HepG2 (cell line): ENCODE measurements at regions not wholly inside any gene's neighbourhood (a gene's known extent, or its start where the extent isn't known, plus 50 kb on each side); places are given as distances from the start of the nearest gene placed in this dataset.

Source experiments
- ATAC-seq: fragments of 200-7000 bp; cut with Tn5 transposase; 3 replicates; pipeline ENCODE4 v1.9.1; 2020; ENCODE audit warnings: mild to moderate bottlenecking, moderate library complexity
- BruUV-seq: library from RNA; stranded (reverse); fragments of 400-500 nt; replicated peaks from 2 replicates; lab custom pipeline; 2021; lab: Mats Ljungman, UMichigan
- CTCF ChIA-PET: fragments of 300-600 bp; formaldehyde crosslinking; extraction: SDS; loops from one replicate; lab custom pipeline; 2021; ENCODE audit warnings: low total read pairs, inconsistent platforms, low intra/inter-chr PET ratio; lab: Yijun Ruan, JAX
- POLR2A ChIA-PET: fragments of 350-600 bp; sonication (Branson Sonifier 250); formaldehyde crosslinking; loops from one replicate; lab custom pipeline; 2020; ENCODE audit warnings: antibody characterized with exemption, inconsistent platforms; lab: Yijun Ruan, JAX
- DNase-seq: peaks from one replicate; pipeline ENCODE4 v3.0.0-alpha.2; 2015; ENCODE audit warnings: low spot score
- FAIRE-seq: peaks from 3 replicates; lab custom pipeline; 2011; peaks lifted over from hg19 to GRCh38; lab: Jason Lieb, UNC
- H2AFZ ChIP-seq: one replicate; pipeline ENCODE4 v1.6.1; 2011; ENCODE audit warnings: low read length, inconsistent platforms
- H3K27ac ChIP-seq: fragments of 300-600 bp; 3 replicates; pipeline ENCODE4 v1.8.0; 2011; ENCODE audit warnings: mixed run types, mild to moderate bottlenecking, mixed read lengths, low read length, inconsistent platforms; ENCODE audit not compliant: insufficient read depth; ENCODE audit errors: extremely low read length
- H3K27me3 ChIP-seq, 2 experiments: fragments of 200-600 bp in 1 of 2; 2 replicates in 1 of 2; 3 replicates in 1 of 2; pipeline versions ENCODE4 v1.6.0 to v1.8.0; 2011; ENCODE audit warnings: low read length in 2 of 2, mild to moderate bottlenecking in 2 of 2, moderate library complexity in 2 of 2, inconsistent platforms in 1 of 2; ENCODE audit not compliant: insufficient read depth in 2 of 2, control insufficient read depth in 1 of 2
- H3K36me3 ChIP-seq, 2 experiments: fragments of 200-600 bp in 1 of 2; replicated peaks in 1 of 2; 2 replicates in 1 of 2; 3 replicates in 1 of 2; pipeline versions ENCODE4 v1.5.1 to v1.8.0; 2011; ENCODE audit warnings: low read length in 2 of 2, inconsistent platforms in 1 of 2; ENCODE audit not compliant: insufficient read depth in 2 of 2, control insufficient read depth in 1 of 2
- H3K4me1 ChIP-seq: 2 replicates; pipeline ENCODE4 v1.5.1; 2012; ENCODE audit warnings: low read length, inconsistent platforms; ENCODE audit not compliant: insufficient read depth
- H3K4me2 ChIP-seq: 2 replicates; pipeline ENCODE4 v1.6.0; 2011; ENCODE audit warnings: low read depth, low read length, inconsistent platforms
- H3K4me3 ChIP-seq, 3 experiments: fragments of 200-600 bp in 1 of 3; sonication (generic), shearing (Covaris generic) in 1 of 3; replicated peaks in 1 of 3; 2 replicates each; pipeline ENCODE4 v1.5.1; 2011 to 2016; ENCODE audit warnings: low read length in 3 of 3, inconsistent platforms in 2 of 3, low read depth in 2 of 3, mild to moderate bottlenecking in 2 of 3, control low read depth in 1 of 3, mixed read lengths in 1 of 3; ENCODE audit not compliant: insufficient read depth in 1 of 3
- H3K79me2 ChIP-seq: one replicate; pipeline ENCODE4 v1.6.1; 2011; ENCODE audit warnings: low read length, inconsistent platforms; ENCODE audit not compliant: insufficient read depth
- H3K9ac ChIP-seq: 2 replicates; pipeline ENCODE4 v1.6.0; 2011; ENCODE audit warnings: mild to moderate bottlenecking, low read depth, low read length, inconsistent platforms; ENCODE audit not compliant: insufficient read depth
- H3K9me3 ChIP-seq: 2 replicates; pipeline ENCODE4 v1.5.1; 2012; ENCODE audit warnings: mild to moderate bottlenecking, low read length
- H4K20me1 ChIP-seq: 2 replicates; pipeline ENCODE4 v1.6.0; 2011; ENCODE audit warnings: inconsistent platforms, mild to moderate bottlenecking, low read length, moderate library complexity; ENCODE audit not compliant: insufficient read depth
- ATF7 ChIP-seq, 2 experiments: fragments of 450-650 bp in 1 of 2; sonication (generic) in 1 of 2; formaldehyde crosslinking in 1 of 2; IDR thresholded peaks; 2 replicates each; pipeline versions ENCODE4 v1.4.0 to v1.6.1; 2016 to 2020; ENCODE audit warnings: antibody characterized with exemption in 1 of 2, mild to moderate bottlenecking in 1 of 2, missing genetic modification reagents in 1 of 2
- CEBPB ChIP-seq: IDR thresholded peaks from 2 replicates; pipeline ENCODE4 v1.6.1; 2011; ENCODE audit warnings: low read depth, low read length, improper control_type of control experiment, borderline replicate concordance
- CENPX ChIP-seq: sonication (generic); formaldehyde crosslinking; IDR thresholded peaks from 2 replicates; pipeline ENCODE4 v1.9.0; 2021; ENCODE audit warnings: mild to moderate bottlenecking, missing genetic modification reagents, moderate library complexity
- CREB1 ChIP-seq, 2 experiments: fragments of 450-650 bp in 1 of 2; IDR thresholded peaks; 2 replicates each; pipeline ENCODE4 v1.6.1; 2016 to 2017; ENCODE audit warnings: control low read depth in 1 of 2, mild to moderate bottlenecking in 1 of 2, missing compliant biosample characterization in 1 of 2, missing genetic modification characterization in 1 of 2
- KAT2B ChIP-seq: fragments of 150-350 bp; IDR thresholded peaks from 2 replicates; pipeline ENCODE4 v1.6.1; 2014; ENCODE audit warnings: low read depth, low read length, borderline replicate concordance
- ZFY ChIP-seq: sonication (generic); formaldehyde crosslinking; IDR thresholded peaks from 2 replicates; pipeline ENCODE4 v1.4.0; 2020; ENCODE audit warnings: missing genetic modification reagents
- ZNF224 ChIP-seq: sonication (generic); formaldehyde crosslinking; IDR thresholded peaks from 2 replicates; pipeline ENCODE4 v1.5.0; 2020; ENCODE audit warnings: mild to moderate bottlenecking, missing genetic modification reagents
- ZNF737 ChIP-seq: sonication (generic); formaldehyde crosslinking; IDR thresholded peaks from 2 replicates; pipeline ENCODE4 v1.5.0; 2020; ENCODE audit warnings: missing genetic modification reagents, mild to moderate bottlenecking, borderline replicate concordance
- ZNF83 ChIP-seq: sonication (generic); formaldehyde crosslinking; IDR thresholded peaks from 2 replicates; pipeline ENCODE4 v1.4.0; 2020; ENCODE audit warnings: missing genetic modification reagents, mild to moderate bottlenecking, borderline replicate concordance
- WGBS: methylation state at CpG from one replicate; pipeline ENCODE4 v1.1.6; 2017; ENCODE audit warnings: low lambda C conversion rate; 5-methylcytosine and 5-hydroxymethylcytosine counted together
- in situ Hi-C: cut with HindIII; loops from 2 replicates; pipeline ENCODE4 v1.10.0; 2017; ENCODE audit warnings: low pct_unique_long_range_greater_than_20kb; ENCODE audit not compliant: extremely low pct_ligation_motif_present
- intact Hi-C: fragments of 100-400 bp; cut with micrococcal nuclease; formaldehyde crosslinking; loops from one replicate; pipeline ENCODE4 v1.10.0; 2022; ENCODE audit not compliant: unreplicated experiment
- TF ChIP-seq, protein P1 (sequence below): fragments of 450-650 bp; IDR thresholded peaks from 2 replicates; pipeline ENCODE4 v1.6.1; 2016
- TF ChIP-seq, protein P2 (sequence below): sonication (generic); formaldehyde crosslinking; IDR thresholded peaks from 2 replicates; pipeline ENCODE4 v1.4.0; 2020; ENCODE audit warnings: missing genetic modification reagents

DNA sequence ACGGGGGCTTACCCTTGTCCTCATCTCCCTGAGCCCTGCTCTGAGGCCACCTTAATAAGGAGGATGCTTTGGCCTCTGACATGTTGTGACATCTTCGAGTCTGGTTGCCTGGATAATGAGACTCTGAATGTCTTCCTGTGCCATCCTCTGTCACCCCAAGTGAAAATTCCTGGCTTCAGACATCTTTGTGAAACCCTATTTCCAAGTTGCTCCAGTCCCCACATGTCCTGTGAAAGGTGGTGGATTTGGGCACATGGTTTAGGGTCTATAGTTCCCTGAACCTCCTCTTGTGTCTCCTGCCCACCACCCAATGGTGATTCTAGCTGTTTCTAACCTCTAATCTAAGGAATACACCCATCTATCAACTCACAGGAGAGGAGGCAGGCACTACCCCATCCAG, 223.1 kb upstream of the GLI3 start:
- ATAC-seq (no peak), DNase-seq (no peak), FAIRE-seq (no peak)
- Histone ChIP-seq H3K4me3 (no peak overlapping the region), H3K36me3 (no peaks in the 10 kb centered on the region), H3K9ac (no peak overlapping the region), H3K27me3 (no peaks in the 10 kb centered on the region; a peak in 1 of 5 replicates), H3K4me2 (no peak overlapping the region), H3K79me2 (no peaks in the 10 kb centered on the region), H2AFZ (no peak overlapping the region), H3K27ac (no peak overlapping the region), H3K9me3 (no peaks in the 10 kb centered on the region), H3K4me1 (no peaks in the 10 kb centered on the region), H4K20me1 (no peaks in the 10 kb centered on the region)
- BruUV-seq: no TSS peak
- in situ Hi-C loops: no loop called here
- no CpG with 5 or more reads among the region's 2 CpGs for WGBS
- CTCF ChIA-PET: no interaction called here
- intact Hi-C loops: no loop called here
- TF ChIP-seq ZNF83 (CRISPR knock-in tag): no peak
- no peak for TF ChIP-seq ZFY (CRISPR knock-in tag)
- no peak for TF ChIP-seq KAT2B
- TF ChIP-seq, protein P1, sequence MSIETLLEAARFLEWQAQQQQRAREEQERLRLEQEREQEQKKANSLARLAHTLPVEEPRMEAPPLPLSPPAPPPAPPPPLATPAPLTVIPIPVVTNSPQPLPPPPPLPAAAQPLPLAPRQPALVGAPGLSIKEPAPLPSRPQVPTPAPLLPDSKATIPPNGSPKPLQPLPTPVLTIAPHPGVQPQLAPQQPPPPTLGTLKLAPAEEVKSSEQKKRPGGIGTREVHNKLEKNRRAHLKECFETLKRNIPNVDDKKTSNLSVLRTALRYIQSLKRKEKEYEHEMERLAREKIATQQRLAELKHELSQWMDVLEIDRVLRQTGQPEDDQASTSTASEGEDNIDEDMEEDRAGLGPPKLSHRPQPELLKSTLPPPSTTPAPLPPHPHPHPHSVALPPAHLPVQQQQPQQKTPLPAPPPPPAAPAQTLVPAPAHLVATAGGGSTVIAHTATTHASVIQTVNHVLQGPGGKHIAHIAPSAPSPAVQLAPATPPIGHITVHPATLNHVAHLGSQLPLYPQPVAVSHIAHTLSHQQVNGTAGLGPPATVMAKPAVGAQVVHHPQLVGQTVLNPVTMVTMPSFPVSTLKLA: peak; percentile 63
- TF ChIP-seq ZNF224: no peak
- no peak for TF ChIP-seq CENPX (CRISPR knock-in tag)
- TF ChIP-seq CEBPB: no peak
- POLR2A ChIA-PET: no interaction called here

DNA sequence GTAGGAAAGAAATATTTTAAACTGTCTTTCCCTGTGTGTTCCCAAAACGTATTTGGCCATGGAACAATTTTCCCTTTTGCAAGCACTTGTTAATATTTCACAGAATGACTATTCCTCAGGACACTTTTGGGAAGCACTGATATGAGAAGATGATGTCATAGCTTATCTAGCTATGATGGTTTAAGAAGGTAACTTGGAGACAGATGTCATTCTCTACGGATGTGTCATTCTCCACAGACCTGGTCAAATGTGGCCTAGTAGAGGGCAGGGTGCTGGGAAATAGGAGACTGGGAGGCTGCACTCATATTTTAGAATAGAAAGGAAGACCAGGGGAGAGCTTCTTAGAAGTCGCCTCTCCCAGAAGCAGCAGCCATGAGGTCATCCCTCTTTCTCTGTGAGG, 220.7 kb upstream of the GLI3 start:
- no peak for DNase-seq
- POLR2A ChIA-PET: no interaction called here
- no peak for FAIRE-seq
- no peak for ATAC-seq
- intact Hi-C loops (no loop called here), in situ Hi-C loops (no loop called here)
- no peak overlapping the region for H3K27ac ChIP-seq
- H3K9me3 ChIP-seq: no peaks in the 10 kb centered on the region
- no peaks in the 10 kb centered on the region; a peak in 2 of 5 replicates for H3K27me3 ChIP-seq
- no peaks in the 10 kb centered on the region for H4K20me1 ChIP-seq
- TF ChIP-seq ZNF737 (CRISPR knock-in tag) (no peak), ATF7 (IDR thresholded peaks at IDR 0.05) (peak; percentile 85), ATF7 (CRISPR knock-in tag; IDR thresholded peaks at IDR 0.05) (no peak), CREB1 (IDR thresholded peaks at IDR 0.05) (peak; percentile 26; the same call in 1 of the 2 replicates), CREB1 (CRISPR knock-in tag; IDR thresholded peaks at IDR 0.05) (no peak)
- TF ChIP-seq, protein P2, sequence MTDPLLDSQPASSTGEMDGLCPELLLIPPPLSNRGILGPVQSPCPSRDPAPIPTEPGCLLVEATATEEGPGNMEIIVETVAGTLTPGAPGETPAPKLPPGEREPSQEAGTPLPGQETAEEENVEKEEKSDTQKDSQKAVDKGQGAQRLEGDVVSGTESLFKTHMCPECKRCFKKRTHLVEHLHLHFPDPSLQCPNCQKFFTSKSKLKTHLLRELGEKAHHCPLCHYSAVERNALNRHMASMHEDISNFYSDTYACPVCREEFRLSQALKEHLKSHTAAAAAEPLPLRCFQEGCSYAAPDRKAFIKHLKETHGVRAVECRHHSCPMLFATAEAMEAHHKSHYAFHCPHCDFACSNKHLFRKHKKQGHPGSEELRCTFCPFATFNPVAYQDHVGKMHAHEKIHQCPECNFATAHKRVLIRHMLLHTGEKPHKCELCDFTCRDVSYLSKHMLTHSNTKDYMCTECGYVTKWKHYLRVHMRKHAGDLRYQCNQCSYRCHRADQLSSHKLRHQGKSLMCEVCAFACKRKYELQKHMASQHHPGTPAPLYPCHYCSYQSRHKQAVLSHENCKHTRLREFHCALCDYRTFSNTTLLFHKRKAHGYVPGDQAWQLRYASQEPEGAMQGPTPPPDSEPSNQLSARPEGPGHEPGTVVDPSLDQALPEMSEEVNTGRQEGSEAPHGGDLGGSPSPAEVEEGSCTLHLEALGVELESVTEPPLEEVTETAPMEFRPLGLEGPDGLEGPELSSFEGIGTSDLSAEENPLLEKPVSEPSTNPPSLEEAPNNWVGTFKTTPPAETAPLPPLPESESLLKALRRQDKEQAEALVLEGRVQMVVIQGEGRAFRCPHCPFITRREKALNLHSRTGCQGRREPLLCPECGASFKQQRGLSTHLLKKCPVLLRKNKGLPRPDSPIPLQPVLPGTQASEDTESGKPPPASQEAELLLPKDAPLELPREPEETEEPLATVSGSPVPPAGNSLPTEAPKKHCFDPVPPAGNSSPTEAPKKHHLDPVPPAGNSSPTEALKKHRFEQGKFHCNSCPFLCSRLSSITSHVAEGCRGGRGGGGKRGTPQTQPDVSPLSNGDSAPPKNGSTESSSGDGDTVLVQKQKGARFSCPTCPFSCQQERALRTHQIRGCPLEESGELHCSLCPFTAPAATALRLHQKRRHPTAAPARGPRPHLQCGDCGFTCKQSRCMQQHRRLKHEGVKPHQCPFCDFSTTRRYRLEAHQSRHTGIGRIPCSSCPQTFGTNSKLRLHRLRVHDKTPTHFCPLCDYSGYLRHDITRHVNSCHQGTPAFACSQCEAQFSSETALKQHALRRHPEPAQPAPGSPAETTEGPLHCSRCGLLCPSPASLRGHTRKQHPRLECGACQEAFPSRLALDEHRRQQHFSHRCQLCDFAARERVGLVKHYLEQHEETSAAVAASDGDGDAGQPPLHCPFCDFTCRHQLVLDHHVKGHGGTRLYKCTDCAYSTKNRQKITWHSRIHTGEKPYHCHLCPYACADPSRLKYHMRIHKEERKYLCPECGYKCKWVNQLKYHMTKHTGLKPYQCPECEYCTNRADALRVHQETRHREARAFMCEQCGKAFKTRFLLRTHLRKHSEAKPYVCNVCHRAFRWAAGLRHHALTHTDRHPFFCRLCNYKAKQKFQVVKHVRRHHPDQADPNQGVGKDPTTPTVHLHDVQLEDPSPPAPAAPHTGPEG (CRISPR knock-in tag): no peak
- no peak overlapping the region for H3K9ac ChIP-seq
- no TSS peak for BruUV-seq
- no peaks in the 10 kb centered on the region for H3K79me2 ChIP-seq
- no peak overlapping the region for H2AFZ ChIP-seq
- no peak overlapping the region for H3K4me2 ChIP-seq
- no peaks in the 10 kb centered on the region for H3K36me3 ChIP-seq
- CTCF ChIA-PET: no interaction called here
- no peak overlapping the region for H3K4me3 ChIP-seq
- H3K4me1 ChIP-seq: no peaks in the 10 kb centered on the region
- 26% methylated on average over 3 of the region's 3 CpGs for WGBS
